ENCODE measurements at regions not wholly inside any gene's neighbourhood (a gene's known extent, or its start where the extent isn't known, plus 50 kb on each side); places are given as distances from the start of the nearest gene placed in this dataset.
"Not testable (repeated sequence)": the region's sequence is repeated elsewhere in the genome, so short reads cannot be mapped to it uniquely, and the experiment has no call there.

- no peak for DNase-seq
Measured at GRCh38 chr7:155377838-155378579, 79.9 kb upstream of the EN2 start.

- DNase-seq, result no peak
Measured at GRCh38 chr7:155378580-155378934, 79.4 kb upstream of the EN2 start.

DNA sequence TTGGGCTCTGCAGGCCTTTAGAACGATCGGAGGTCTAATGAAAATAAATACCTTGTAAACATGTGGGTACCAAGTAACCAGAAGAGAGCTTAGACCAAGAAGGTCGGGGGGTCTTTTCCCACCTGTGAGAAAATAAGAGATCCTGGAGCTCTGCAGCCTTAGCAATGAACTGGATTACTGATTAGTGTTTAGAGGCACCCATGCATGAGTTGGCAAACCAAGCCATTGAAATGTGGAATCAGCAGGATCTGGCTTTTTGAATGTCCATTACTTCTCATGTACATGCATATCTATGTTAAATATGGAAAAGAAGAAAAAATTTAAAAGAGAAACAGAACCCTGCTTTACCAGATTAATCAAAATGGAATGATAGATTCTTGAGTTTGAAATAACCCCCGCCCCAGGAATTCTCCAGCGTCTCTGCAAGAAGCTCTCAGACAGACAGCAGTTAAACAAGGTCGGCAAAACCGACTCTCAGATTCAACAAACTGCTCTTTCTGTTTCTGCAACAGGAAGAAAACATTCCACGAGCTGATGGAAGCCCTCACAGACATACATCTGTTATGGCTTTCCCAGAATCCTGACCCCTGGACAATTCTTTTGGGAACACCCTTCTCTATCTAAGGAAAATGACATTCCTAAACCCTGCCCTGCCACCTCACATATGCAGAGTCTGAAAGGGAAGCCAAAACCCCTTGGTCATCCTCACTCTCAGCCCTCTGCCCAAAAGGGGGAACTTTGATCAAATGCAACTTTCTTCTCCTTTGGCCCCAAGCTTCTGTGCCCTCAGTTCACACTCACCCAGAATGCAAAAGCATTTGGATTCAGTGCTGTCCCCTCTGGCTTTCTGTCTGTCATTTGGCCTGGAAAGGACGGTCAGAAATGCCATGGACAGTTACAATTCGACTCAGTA lies 78.7 kb upstream of the EN2 start:
- no peak for DNase-seq

DNA sequence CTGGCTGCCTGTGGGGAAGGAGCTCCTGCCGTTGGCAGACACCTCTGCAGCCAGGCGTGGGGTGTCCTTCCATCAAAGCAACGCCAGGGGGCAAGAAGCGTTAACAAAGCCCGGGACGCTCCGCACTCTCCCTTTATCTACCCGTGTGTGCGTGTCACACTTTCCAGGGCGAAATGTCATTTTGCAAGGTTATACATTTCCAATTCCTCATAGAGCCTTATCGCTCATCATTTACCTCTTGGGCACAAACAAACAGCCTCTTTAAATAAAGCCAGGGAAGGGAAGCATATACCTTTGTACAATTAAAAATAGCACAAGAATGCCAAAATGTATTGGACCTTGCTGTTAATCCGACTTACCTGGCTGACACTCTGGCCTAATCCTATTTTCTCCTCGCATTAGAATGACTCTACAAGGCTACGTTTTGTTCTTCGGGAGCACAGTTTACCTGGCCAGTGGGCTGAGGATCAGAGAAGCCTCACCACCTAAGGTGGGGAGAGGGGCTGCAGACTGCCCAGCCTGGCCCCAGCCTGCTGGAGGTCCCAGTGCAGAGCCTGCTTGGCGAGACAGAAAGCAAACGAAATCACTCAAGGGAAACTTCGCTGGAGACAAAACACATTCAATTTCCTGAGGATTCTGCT lies 77.6 kb upstream of the EN2 start:
- DNase-seq, result peak; percentile 45

DNA sequence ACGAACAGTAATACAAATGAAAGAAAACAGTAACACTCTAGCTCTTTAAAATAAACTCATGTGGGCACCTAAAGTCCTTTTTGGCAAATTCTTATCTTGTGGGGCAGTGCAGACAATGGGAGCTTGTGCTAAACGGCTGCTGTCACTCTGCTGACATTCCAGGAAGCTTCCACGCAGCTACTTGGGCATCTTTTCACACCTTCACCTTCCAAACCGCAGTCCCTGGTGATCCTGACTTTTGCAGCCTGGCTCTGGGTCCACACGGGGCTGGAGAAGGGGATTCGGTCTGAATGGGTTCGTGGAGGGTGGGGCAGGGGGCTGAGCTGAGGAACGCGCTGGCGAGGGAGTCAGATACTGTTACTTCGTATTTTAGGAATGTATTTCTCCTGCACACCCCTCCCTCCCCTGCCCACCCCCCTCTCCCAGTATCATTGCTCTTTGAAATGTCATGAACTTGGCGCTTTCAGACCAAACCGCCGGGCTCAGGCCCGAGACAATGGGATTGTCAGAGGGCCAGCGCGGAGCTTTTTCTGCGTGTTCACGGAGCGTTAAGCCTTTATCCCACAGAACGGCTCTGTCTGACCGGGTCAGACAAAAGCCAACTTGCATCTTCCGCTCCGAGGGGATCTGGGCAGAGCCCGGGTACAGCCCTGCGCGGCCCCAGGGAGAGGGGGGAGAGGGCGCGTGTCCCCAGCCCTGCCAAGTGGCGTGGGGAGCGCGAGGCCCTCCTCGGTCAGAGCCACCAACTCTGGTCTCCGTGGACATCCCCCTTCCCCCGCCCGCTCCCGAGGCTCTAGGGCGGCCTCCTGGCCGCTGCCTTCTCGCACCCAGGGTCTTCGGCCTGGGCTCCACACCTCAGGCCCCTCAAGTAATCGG lies 76.7 kb upstream of the EN2 start:
- no peak for DNase-seq

GRCh38 chr7:155381852-155382801 lies 75.8 kb upstream of the EN2 start:
- no peak for DNase-seq

GRCh38 chr7:155382802-155383171 lies 75.1 kb upstream of the EN2 start:
- DNase-seq, result no peak

DNA sequence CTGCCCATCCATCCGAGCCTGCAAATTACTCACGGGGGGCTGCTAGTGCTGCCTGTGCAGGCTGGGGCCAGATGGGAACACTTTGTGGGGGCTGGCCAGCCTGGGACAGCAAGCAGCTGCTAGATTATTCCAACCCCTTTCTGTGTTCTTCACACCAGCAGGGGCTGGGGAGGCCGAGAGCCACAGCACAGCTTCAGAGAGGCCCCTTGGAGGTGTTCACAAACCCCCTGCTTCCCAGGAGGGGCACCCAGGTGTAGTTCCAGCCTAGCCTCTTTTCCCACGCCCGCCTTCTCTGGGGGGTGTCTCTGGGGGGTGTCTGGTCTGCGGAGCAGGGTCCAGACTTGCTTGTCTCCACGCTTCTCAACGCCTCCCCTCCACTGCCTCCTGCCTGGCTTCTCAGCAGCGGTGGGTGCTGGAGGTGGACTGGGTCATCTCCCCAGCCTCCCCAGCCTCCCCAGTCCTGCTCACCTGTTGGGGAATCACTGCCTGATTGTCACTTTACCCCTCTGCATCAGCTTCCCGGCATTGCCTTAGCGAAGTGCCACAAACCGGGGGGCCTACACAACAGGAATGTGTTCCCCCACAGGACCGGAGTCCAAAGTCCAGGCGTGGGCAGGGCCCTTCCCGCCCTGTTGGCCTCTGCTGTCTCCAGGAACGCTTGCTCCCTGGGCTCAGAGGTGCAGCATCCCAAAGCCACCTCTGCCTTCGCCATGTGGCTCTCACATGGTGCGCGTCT lies 74.0 kb upstream of the EN2 start:
- no peak for DNase-seq

GRCh38 chr7:155384751-155385150 lies 73.2 kb upstream of the EN2 start:
- no peak for DNase-seq

- DNase-seq, result not testable (repeated sequence)
Measured at GRCh38 chr7:155385182-155385581, 72.7 kb upstream of the EN2 start.

DNA sequence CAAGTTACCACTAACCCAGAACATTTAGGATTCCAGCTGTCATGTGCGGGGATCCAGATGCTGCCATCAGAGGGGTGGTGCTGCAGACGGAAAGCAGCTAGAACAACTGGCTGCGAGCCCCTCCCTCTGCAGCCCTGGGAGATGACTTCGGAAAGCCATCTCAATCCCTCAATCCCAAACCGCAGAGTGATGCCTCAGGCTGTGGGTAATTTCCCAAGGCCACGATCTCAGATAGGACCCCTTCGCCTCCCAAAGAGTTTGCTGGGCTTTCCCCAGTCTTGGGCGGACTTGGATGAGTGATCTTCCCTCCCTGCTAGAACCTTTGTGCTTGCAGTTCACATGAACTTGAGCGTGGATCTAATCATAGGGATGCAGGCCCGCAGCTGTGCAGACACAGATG lies 71.3 kb upstream of the EN2 start:
- DNase-seq, result no peak

DNA sequence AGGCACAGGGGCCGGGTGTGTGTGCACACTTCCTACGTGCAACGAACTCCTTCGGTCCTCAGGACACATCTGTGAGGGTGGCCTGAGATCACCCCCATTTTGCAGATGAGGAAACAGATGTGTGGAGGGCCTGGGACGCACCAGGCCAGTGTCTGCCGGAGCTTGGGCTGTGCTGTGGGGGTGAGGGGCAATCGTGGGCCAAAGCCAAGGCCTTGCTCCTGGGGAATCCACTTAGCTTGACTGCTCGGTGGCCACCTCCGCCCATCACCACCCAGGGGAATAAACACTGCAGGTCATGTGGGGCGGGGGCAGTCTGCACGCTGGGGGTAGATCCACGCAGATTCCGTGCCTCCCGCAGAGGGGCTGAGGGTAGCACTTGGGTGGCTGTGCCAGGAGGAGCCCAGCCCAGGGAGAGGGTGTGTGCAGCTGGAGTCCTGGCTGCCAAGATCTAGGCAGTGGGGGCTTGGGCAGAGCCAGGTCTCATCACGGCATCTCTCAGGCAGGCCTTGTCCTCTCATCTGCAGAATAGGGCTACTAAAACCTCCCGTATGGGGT lies 70.8 kb upstream of the EN2 start:
- no peak for DNase-seq

DNA sequence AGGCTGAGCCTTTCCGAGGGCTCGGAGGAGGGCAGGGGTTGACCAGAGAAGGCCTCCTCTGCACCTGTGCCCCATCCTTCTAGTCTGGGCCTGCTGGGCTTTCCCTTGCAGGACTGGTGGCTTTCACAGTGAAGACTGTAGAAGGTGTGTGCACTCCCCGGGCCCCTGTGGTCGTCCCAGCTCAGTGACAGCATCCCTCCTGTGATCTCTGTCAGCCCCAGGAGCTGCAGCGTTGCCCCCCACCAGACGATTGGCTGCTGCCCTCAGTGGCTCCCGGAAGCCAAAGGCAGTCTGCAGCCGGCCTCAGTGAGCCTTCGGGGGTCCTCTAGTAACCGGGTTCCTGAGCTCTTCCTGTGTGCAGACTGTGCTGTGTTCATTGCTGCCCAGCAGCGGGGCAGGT lies 69.4 kb upstream of the EN2 start:
- DNase-seq, result no peak

- DNase-seq, result no peak
Measured at GRCh38 chr7:155391414-155391813, 66.5 kb upstream of the EN2 start.

DNA sequence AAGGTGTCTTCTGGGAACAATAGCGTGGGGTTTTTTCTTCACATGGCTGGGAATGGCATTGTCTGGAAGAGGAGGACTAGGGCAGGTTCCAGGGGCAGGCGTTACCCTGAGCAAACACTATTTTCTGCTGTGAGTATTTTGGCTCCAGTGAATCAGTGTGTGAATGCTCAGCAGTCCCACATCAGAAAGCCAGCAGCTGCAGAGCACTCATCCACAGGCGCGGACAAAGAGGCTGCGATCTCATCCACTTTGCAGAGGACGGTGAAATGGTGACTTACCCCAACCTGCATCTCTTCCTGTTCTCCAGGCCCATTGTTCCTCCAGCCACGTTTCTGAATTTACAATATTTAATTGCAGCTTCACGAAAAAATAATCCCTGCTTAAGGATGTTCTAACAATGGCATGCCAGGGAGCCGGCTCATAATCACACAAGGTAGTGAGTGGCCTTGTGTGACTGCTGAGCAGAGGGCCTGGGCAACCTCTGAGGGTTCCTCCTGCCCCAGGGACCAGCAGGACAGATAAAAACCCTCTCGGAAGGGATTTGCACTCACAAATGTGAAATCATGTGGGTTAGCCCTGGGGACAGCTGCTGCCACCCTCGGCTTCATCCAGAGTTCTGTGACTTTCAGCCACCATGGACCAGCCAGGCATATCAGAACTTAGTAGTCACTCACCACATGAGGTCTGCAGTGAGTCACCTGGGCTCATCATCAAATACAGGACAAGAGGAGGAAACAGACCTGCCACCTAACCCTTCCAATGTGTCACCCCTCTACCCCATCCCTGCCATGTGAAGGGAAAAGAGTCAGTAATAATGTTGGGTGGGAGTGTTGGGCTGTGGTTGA lies 65.0 kb upstream of the EN2 start:
- no peak for DNase-seq

- no peak for DNase-seq
Measured at GRCh38 chr7:155394413-155394812, 63.5 kb upstream of the EN2 start.

DNA sequence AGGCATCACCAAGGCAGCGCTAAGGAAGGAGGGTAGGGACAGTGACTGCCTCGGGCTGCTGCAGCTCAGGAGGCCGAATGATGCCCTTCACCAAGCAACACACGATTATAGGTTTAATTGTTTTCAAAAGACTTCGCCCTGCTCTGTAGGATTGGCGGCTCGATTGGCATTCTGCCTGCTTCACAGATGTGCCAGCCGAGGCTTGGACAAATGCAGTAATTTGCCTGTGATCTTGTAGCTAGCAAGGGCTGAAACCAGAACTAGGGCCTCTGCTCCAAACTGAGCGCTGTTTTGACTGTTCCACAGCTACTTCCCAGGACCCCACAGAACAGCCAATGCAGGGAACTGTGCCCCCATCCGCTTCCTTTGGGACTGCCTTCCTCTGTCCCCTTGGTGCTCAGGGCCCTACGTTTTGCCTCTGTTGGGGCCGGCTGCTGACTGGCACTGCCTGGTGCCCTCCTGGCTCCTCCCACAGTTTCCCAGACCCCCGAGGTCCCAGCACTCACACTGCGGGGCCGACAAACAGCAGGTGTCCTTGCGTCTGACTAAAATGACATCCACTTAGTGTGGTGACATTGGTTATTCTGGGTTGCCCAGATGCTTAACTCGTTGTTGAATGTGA lies 62.6 kb upstream of the EN2 start:
- no peak for DNase-seq

DNA sequence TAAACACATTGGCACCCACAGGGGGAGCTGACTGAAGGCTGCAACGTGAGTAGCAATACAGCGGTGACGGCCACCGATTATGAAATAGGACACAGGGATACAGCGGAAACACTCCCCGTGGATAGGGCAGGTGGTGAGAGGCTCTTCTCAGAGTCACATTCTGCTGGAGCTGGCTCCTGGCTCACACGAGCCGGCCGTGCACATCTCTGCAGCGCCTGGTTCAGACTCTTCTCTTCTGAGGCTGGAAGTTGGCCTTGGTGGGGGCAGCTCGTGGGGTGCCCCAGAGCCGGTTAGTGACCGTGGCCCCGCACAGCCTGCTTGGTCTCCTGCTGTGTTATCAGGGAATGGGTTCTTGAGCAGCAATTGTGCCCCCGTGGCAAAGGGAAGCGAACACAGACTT lies 61.3 kb upstream of the EN2 start:
- DNase-seq, result no peak
